HG02798 (cell line): ENCODE measurements at regions not wholly inside any gene's neighbourhood (a gene's known extent, or its start where the extent isn't known, plus 50 kb on each side); places are given as distances from the start of the nearest gene placed in this dataset.
"Not testable (repeated sequence)": the region's sequence is repeated elsewhere in the genome, so short reads cannot be mapped to it uniquely, and the experiment has no call there.

ENCODE experiments used
- ATAC-seq: cut with Tn5 transposase; IDR thresholded peaks from one replicate; pipeline ENCODE4 v1.9.1; 2021; ENCODE audit warnings: mild to moderate bottlenecking; ENCODE audit not compliant: unreplicated experiment, poor library complexity

DNA sequence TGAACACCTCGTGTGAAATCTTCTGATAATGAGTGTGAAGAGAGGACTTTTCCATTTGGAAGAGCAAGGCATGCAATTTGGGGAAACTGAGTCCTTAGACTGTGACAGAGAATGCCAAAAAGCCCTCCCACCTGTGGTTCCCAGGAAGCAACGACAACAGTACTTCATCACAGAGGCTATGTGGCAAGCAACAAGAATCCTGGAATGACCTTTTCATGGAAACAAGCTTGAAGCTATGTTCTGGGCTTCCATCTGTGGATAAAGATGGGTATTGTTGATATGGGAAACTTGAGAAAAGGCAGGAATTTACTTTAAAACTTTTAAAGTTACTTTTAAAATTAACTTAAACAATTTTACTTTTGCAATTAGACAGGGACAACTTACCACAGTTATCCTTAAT lies 131.2 kb upstream of the ANKH start:
- no peak for ATAC-seq

- no peak for ATAC-seq
Observed at GRCh38 chr5:15002173-15002572, 130.6 kb upstream of the ANKH start.

DNA sequence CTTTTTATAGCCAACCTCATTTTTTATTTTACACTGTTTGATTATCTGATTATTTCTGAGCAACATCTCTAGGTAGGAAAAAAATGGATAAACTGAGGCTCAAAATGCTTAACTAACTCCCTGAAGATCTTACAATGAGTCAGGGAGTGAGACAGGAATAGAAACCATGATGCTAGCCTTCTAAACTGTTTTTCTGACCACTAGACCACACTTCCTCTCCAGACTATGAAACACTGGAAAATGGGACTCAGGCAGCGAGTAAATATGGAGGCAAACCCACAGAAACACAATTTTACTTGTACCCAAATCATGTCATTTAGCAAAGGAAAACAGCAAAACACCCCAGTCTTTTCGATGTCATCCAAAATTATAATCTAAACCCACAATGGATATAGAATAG lies 129.9 kb upstream of the ANKH start:
- no peak for ATAC-seq

DNA sequence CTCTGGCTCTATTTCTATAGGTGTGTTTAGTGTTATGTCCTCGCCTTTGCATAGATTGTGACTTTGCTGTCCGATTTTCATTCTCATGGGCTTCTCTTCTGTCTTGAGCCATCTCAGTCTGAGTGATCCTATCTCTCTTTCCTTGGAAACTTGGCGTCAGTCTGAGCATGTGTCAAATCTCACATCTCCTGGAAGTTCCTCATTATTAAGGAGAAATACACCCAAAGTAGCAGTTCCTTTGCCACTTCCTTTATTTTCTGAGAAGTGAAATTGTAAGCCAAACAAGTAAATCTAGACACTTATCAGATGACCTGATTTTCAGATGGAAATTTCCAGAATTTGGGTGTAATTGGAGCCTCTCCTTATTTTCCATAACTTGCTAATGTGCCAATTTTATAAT lies 126.9 kb upstream of the ANKH start:
- no peak for ATAC-seq

- ATAC-seq = peak; percentile 76
Observed at GRCh38 chr5:14996997-14997396, 125.4 kb upstream of the ANKH start.

DNA sequence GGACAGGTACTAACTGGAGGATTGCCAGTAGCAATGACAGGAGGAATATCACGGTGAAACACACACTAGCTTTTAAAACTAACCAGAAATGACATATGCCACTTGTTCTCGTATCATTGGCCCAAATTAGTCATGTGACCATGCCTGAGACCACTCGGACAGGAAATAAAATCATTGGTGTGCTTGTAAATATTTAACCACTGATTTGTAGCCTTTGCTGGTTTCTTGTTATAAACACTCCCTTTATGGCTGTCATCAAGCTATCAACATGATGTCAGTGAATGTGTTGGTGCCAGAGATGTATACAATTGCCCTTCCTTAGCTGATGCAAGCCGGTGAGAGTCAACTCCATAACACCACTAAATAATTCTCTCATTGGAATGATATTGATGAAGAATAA lies 123.7 kb upstream of the ANKH start:
- ATAC-seq = no peak

DNA sequence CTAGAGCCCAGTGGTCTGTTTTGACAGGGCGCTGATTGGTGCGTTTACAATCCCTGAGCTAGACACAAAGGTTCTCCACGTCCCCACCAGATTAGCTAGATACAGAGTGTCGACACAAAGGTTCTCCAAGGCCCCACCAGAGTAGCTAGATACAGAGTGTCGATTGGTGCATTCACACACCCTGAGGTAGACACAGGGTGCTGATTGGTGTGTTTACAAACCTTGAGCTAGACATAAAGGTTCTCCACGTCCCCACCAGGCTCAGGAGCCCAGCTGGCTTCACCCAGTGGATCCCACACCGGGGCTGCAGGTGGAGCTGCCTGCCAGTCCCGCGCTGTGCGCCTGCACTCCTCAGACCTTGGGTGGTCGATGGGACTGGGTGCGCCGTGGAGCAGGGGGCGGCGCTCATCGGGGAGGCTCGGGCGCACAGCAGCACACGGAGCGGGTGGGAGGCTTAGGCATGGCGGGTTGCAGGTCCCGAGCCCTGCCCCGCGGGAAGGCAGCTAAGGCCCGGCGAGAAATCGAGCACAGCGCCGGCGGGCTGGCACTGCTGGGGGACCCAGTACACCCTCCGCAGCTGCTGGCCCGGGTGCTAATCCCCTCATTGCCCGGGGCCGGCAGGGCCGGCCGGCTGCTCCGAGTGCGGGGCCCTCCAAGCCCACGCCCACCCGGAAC lies 122.0 kb upstream of the ANKH start:
- not testable (repeated sequence) for ATAC-seq

DNA sequence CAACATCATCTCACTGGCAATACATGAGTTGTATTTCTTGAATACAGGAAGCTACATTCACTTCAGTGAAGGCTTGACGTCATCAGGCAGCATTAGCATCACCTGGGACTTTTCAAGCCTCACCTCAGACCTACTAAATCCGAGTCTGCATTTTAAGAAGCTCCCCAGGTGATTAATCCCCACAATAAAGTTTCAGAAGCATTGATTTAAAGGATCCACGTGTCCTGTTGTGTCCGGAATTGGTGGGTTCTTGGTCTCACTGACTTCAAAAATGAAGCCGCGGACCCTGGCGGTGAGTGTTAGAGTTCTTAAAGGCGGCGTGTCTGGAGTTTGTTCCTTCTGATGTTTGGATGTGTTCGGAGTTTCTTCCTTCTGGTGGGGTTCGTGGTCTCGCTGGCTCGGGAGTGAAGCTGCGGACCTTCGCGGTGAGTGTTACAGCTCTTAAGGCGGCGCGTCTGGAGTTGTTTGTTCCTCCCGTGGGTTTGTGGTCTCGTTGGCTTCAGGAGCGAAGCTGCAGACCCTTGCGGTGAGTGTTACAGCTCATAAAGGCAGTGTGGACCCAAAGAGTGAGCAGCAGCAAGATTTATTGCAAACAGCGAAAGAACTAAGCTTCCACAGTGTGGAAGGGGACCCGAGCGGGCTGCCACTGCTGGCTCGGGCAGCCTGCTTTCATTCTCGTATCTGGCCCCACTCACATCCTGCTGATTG lies 121.3 kb upstream of the ANKH start:
- peak; percentile 89 for ATAC-seq

- no peak for ATAC-seq
Observed at GRCh38 chr5:14988223-14988622, 116.6 kb upstream of the ANKH start.

DNA sequence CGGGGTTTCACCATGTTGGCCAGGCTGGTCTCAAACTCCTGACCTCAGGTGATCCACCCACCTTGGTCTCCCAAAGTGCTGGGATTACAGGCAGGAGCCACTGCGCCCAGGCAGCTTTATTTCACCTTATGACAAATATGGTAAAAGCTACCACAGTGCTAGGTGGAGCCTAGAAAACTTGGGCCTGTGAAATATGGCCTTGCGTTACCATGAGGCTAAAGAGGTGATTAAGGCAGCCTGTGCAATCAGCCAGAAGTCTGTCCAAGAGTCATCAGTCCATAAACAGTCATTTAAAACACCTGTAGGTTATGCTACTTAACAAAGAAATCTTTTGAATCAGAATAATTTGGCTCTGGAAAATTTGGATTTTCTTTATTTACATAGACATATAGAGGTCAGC lies 114.8 kb upstream of the ANKH start:
- ATAC-seq = no peak

DNA sequence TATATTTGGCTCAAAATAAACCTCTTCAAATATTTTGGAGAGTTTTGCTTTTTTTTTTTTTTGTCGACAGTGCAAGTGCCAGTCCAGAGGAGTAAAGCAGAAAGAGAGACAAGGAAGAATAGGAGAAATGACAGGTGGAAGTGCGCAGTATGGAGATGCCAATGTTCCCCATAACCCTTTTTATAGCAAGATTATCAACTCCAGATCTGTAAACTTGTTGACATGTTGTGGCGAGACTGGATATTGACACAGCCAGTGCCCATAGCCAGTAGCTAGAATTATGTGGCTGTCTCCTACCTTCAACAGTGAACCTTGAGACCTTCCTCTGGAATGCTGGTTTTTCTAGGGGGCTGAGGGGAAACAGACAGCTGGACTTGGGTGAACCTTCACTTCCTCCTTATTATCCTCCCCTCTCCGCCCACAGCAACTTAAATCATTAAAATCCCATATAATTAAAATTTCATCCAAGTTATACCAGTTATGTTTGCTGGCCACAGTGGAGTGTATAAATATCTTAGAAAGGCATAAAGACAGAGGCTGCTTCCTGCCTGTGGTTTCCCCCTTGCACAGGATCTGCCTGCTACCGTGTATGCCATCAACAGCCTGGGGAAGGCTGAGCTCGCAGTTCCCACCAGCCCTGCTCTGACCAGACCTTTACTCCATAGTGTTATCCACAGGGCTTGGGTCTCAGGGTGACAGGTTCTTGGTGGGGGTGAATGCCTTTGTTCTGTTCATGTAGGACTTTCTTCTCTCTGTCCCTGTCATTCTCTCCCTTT lies 112.3 kb upstream of the ANKH start:
- ATAC-seq = no peak

GRCh38 chr5:14980698-14981097 lies 109.1 kb upstream of the ANKH start:
- no peak for ATAC-seq

DNA sequence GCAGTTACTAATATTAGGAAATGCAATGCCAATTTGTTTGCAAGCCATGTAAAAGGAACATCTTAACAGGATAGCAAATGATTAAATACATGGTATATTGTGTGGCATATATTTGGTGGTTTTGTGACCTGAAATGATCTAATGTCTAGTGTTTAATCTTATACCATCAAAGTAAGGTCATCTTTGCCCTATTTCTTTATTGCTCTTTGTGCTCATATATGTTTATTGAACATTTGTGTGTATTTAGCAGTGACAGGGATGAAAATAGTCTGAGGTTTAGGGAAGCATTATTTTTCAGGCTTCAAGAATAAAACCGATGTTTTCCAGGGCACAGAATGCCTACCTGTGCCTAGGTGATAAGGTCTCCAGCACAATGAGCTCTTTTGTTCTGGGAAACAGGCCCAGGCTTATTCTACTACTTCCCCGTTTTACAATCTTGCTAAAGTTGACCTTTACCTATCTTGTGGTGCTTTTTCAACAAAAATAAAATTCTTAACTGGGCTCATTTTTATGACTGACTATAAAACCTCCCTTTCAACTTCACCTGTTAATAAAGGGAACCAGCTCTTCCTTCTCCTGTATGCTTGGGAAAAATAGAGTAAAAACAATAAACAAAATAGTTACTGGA lies 105.6 kb upstream of the ANKH start:
- no peak for ATAC-seq

DNA sequence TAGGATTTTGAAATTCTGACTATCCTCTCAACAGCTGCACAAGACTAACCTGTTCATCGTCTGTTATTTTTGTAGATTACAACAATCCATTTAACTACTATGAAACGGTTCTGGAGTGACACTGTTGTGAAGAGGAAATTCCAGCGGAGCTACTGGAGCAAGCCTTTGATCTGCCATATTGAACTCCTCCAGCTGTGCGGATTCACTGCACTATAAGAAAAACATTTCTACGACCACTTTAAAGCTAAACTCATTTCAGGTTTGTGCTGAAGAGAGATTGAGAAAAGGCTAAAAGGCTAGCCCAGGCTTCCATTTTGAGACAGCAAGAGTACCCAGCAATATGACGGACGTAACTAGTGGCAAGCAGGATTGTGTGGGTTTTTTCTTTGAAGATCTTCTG lies 104.9 kb upstream of the ANKH start:
- ATAC-seq = no peak

DNA sequence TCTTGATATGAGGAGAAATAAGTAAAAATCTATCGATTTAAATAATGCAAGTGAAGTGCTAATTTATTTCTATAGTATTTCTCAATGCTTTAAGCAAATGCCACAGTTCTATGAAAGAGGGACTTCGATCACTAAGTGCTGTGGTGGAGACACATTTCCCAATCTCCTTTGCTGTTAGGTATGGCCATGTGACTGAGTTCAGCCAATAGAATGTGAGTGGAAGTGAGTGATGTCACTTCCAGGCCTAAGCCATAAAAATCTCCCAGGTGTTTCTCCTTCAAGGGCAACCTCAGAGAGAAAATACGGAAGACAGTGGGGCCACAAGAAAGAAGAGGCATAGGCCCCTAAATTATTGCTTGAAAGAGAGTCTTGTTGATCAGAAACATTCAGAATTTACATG lies 100.3 kb upstream of the ANKH start:
- ATAC-seq = no peak

- ATAC-seq = no peak
Observed at GRCh38 chr5:14968796-14969195, 97.2 kb upstream of the ANKH start.

DNA sequence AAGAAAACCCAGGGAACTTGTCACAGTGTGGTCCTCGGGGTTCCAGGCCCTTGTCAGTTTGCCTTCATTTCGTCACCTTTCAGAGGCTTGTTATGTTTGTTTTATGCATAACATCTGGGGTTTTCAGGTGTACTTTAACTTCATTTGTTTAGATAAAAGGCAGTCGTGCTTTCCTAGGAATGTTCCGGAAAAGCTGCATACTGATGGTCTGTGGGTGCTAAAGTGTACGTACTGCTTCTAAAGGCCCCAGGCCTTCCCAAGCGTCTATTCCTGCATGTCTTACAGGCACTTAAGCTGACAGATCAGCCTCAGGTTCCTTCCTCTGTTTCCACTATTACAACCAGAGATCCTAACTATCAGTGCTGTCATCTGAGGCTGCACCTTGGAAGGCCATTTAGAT lies 95.6 kb upstream of the ANKH start:
- ATAC-seq = no peak

GRCh38 chr5:14965815-14966214 lies 94.2 kb upstream of the ANKH start:
- ATAC-seq = no peak

GRCh38 chr5:14962604-14963003 lies 91.0 kb upstream of the ANKH start:
- no peak for ATAC-seq

DNA sequence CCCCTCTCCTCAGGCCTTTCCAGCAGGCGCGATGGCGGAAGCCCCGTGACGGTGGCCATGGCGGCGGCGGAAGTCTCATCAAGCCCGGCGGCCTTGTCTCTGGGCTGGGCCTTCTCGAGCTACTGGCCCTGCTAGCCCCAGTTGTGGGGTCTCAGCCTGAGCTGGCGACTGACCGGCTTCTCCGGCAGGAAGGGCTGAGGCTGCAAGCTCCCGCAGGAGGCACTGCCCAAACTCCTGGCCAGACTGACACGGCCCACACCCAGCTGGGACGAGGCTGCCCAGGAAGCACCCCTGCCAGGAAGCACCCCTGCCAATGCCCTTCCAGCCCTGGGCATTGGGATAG lies 88.5 kb upstream of the ANKH start:
- ATAC-seq = no peak
